CD14-positive monocyte (primary cell): ENCODE measurements at regions not wholly inside any gene's neighbourhood (a gene's known extent, or its start where the extent isn't known, plus 50 kb on each side); places are given as distances from the start of the nearest gene placed in this dataset.

Experiments used
- DNase-seq, 3 donors: peaks; one replicate each; pipeline ENCODE4 v3.0.0-alpha.2; 2011 to 2022
- H2AFZ ChIP-seq: 2 replicates; pipeline ENCODE4 v1.6.0; 2012; ENCODE audit warnings: mild to moderate bottlenecking, low read depth, low read length, inconsistent platforms; ENCODE audit not compliant: insufficient read depth, poor library complexity, severe bottlenecking
- H3K27ac ChIP-seq, 2 donors: 1 replicate in 1 of 2; 2 replicates in 1 of 2; pipeline ENCODE4 v1.5.1; 2012 to 2013; ENCODE audit warnings: low read length in 2 of 2, control low read depth in 1 of 2, inconsistent platforms in 1 of 2, low read depth in 1 of 2, mild to moderate bottlenecking in 1 of 2
- H3K27me3 ChIP-seq, 2 donors: one replicate each; pipeline versions ENCODE4 v1.6.0 to v1.6.1; 2011 to 2013; ENCODE audit warnings: low read length in 2 of 2; ENCODE audit not compliant: control insufficient read depth in 2 of 2, insufficient read depth in 2 of 2
- H3K36me3 ChIP-seq, 2 donors: replicated peaks in 1 of 2; 1 replicate in 1 of 2; 2 replicates in 1 of 2; pipeline versions ENCODE4 v1.5.1 to v1.6.1; 2012 to 2013; ENCODE audit warnings: low read length in 2 of 2, control low read depth in 1 of 2, inconsistent platforms in 1 of 2, mild to moderate bottlenecking in 1 of 2; ENCODE audit not compliant: insufficient read depth in 2 of 2, control insufficient read depth in 1 of 2
- H3K4me1 ChIP-seq, 2 donors: 1 replicate in 1 of 2; 2 replicates in 1 of 2; pipeline versions ENCODE4 v1.5.1 to v1.6.1; 2012 to 2013; ENCODE audit warnings: low read length in 2 of 2, control low read depth in 1 of 2, inconsistent platforms in 1 of 2, mild to moderate bottlenecking in 1 of 2, moderate library complexity in 1 of 2; ENCODE audit not compliant: insufficient read depth in 2 of 2, control insufficient read depth in 1 of 2
- H3K4me2 ChIP-seq: replicated peaks from 2 replicates; pipeline ENCODE3; 2012; ENCODE audit warnings: low read length, moderate library complexity, mild to moderate bottlenecking; ENCODE audit not compliant: poor library complexity, severe bottlenecking; ENCODE audit errors: extremely low read depth
- H3K4me3 ChIP-seq, 3 experiments: fragments of 200-600 bp in 1 of 3; sonication (generic) in 1 of 3; replicated peaks in 1 of 3; 1 replicate in 2 of 3; 2 replicates in 1 of 3; pipeline ENCODE4 v1.5.1; 2011 to 2013; ENCODE audit warnings: low read length in 3 of 3, mild to moderate bottlenecking in 3 of 3, control low read depth in 2 of 3, low read depth in 2 of 3, inconsistent platforms in 1 of 3, moderate library complexity in 1 of 3
- H3K79me2 ChIP-seq: 2 replicates; pipeline ENCODE4 v1.6.0; 2012; ENCODE audit warnings: mild to moderate bottlenecking, control low read depth, inconsistent platforms, low read length, moderate library complexity; ENCODE audit not compliant: insufficient read depth
- H3K9ac ChIP-seq: 2 replicates; pipeline ENCODE4 v1.6.0; 2017; ENCODE audit warnings: low read length, mild to moderate bottlenecking; ENCODE audit not compliant: insufficient read depth, poor library complexity, severe bottlenecking
- H3K9me3 ChIP-seq, 2 donors: replicated peaks in 1 of 2; 1 replicate in 1 of 2; 2 replicates in 1 of 2; pipeline versions ENCODE4 v1.5.1 to v1.6.1; 2012 to 2013; ENCODE audit warnings: low read length in 2 of 2, control low read depth in 1 of 2; ENCODE audit not compliant: control insufficient read depth in 1 of 2, insufficient read depth in 1 of 2
- H4K20me1 ChIP-seq: 2 replicates; pipeline ENCODE4 v1.6.0; 2012; ENCODE audit warnings: mild to moderate bottlenecking, low read length, control low read depth, moderate library complexity; ENCODE audit not compliant: insufficient read depth
- H3K27ac Mint-ChIP-seq, 7 donors: one replicate each; pipeline ENCODE4 v1.8.0; 2020; ENCODE audit warnings: mild to moderate bottlenecking in 7 of 7, mixed read lengths in 7 of 7, moderate library complexity in 6 of 7, inconsistent platforms in 2 of 7
- H3K27me3 Mint-ChIP-seq, 3 donors: one replicate each; pipeline ENCODE4 v1.8.0; 2021 to 2022; ENCODE audit warnings: low read depth in 3 of 3, mild to moderate bottlenecking in 3 of 3, mixed read lengths in 3 of 3, moderate library complexity in 3 of 3, inconsistent platforms in 1 of 3
- H3K36me3 Mint-ChIP-seq, 2 donors: one replicate each; pipeline ENCODE4 v1.8.0; 2020; ENCODE audit warnings: mixed read lengths in 2 of 2, inconsistent platforms in 1 of 2, mild to moderate bottlenecking in 1 of 2
- H3K4me1 Mint-ChIP-seq: one replicate; pipeline ENCODE4 v1.8.0; 2020; ENCODE audit warnings: mild to moderate bottlenecking, mixed read lengths
- H3K4me3 Mint-ChIP-seq, 2 donors: one replicate each; pipeline ENCODE4 v1.8.0; 2020; ENCODE audit warnings: mild to moderate bottlenecking in 2 of 2, mixed read lengths in 2 of 2, moderate library complexity in 1 of 2
- H3K9me3 Mint-ChIP-seq, 7 donors: one replicate each; pipeline ENCODE4 v1.8.0; 2020 to 2022; ENCODE audit warnings: mixed read lengths in 7 of 7, mild to moderate bottlenecking in 6 of 7, moderate library complexity in 6 of 7, inconsistent platforms in 2 of 7
- WGBS: methylation state at CpG from one replicate; pipeline ENCODE4 v1.1.5; 2013; ENCODE audit warnings: missing lambda C conversion rate; ENCODE audit not compliant: insufficient coverage; 5-methylcytosine and 5-hydroxymethylcytosine counted together
- intact Hi-C, 2 donors: fragments of 100-400 bp; cut with micrococcal nuclease; formaldehyde crosslinking; loops; one replicate each; pipeline versions ENCODE4 v1.15.0 to v1.15.1; 2023
- TF ChIP-seq, protein P1 (sequence below): fragments of 200-600 bp; IDR thresholded peaks from one replicate; pipeline ENCODE4 v1.8.0; 2022; ENCODE audit warnings: antibody characterized with exemption, mild to moderate bottlenecking

DNA sequence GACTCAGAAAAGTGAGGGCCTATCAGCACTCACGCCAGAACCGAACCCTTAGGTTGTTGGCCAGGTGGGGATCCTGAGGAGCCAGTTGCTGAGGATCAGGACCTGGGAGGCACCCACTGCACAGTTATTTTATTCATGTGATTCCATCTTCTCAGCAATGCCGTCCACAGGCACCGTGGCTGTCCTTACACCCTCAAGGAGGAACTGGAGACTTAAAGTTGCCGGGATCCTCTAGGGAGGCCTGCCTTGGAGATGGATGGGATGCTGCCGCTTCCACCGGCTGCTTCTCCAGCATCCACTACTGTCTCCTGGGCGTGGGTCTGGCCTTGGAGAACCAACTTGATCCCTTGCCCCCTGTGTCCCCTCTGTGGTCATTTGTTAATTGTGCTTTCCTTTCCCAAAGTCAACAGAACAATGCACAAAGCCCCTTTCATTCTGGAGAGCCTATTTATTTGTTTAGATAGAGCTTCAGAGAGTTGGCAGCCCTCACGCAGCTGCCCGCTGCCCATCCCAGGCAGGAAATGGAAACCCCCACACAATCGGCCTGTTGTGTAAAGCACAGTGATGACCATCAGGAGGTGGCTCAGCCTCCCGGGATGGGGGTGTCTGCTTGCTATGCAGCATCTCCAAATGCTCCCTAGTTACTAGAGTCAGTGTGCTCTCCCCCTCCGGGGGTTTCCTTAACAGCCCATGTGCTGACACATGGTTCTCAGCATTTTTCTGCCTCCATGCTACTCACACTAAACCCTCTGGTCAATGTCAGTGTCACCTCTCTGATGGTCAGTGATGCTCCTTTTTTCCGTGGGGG, 52.9 kb upstream of the IGFBP3 start:
- H3K27me3 ChIP-seq, result no peaks in the 10 kb centered on the region
- intact Hi-C loops, result no loop called here
- H3K36me3 Mint-ChIP-seq, result no peaks in the 10 kb centered on the region
- H3K9ac ChIP-seq, result no peak overlapping the region
- TF ChIP-seq, protein P1, sequence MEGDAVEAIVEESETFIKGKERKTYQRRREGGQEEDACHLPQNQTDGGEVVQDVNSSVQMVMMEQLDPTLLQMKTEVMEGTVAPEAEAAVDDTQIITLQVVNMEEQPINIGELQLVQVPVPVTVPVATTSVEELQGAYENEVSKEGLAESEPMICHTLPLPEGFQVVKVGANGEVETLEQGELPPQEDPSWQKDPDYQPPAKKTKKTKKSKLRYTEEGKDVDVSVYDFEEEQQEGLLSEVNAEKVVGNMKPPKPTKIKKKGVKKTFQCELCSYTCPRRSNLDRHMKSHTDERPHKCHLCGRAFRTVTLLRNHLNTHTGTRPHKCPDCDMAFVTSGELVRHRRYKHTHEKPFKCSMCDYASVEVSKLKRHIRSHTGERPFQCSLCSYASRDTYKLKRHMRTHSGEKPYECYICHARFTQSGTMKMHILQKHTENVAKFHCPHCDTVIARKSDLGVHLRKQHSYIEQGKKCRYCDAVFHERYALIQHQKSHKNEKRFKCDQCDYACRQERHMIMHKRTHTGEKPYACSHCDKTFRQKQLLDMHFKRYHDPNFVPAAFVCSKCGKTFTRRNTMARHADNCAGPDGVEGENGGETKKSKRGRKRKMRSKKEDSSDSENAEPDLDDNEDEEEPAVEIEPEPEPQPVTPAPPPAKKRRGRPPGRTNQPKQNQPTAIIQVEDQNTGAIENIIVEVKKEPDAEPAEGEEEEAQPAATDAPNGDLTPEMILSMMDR, result no peak
- H3K9me3 ChIP-seq, result no peaks in the 10 kb centered on the region
- H3K4me1 ChIP-seq, result no peaks in the 10 kb centered on the region
- H4K20me1 ChIP-seq, result no peaks in the 10 kb centered on the region
- no peak overlapping the region for H3K4me3 ChIP-seq
- no peaks in the 10 kb centered on the region for H3K4me1 Mint-ChIP-seq
- no peaks in the 10 kb centered on the region for H3K79me2 ChIP-seq
- H2AFZ ChIP-seq, result no peak overlapping the region
- H3K27me3 Mint-ChIP-seq, result peaks cover 0 to 6% (median 3%) of the 10 kb centered on the region in 3 donors
- no peak for DNase-seq
- no peak overlapping the region for H3K27ac ChIP-seq
- no peak overlapping the region for H3K27ac Mint-ChIP-seq
- peaks cover 0 to 8% (median 2%) of the 10 kb centered on the region in 7 donors for H3K9me3 Mint-ChIP-seq
- H3K36me3 ChIP-seq, result no peaks in the 10 kb centered on the region
- no peak overlapping the region for H3K4me3 Mint-ChIP-seq
- 86% methylated on average over 10 of the region's 14 CpGs for WGBS
- no peak overlapping the region for H3K4me2 ChIP-seq

DNA sequence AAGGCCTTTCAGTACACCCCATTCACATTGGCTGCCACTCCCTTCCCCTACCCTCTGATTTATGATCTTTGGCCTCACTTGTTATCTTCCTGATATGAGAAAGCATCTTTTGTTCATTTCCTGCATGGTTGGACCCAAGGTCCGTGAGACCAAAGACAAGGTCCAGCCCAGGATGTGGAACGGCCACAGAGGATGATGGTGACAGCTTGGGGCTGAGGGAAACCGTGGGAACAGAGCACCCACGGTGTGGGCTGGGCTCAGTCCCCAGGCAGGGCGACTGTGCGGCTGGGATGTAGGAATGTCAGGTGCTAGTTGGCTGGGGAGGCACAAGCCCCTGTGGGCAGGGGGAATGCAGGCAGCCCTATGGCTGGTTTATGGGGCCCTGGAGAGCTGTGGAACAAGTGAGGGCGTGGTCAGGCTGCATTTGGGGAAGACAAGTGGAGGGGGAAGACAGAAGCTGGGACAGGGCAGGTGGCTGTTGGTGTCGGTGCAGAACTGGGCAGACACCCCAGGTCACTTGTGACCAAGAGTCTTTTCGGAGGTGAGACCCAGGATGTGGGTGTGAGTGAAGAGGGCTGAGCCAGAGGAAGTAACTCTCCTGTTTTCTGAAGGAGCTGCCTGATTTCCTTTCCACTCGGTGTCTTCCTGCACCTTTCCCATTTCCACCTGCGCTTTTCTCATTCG, 51.7 kb upstream of the IGFBP3 start:
- Histone ChIP-seq H3K36me3 (no peaks in the 10 kb centered on the region), H3K4me2 (no peak overlapping the region), H3K27me3 (no peaks in the 10 kb centered on the region), H3K9me3 (no peaks in the 10 kb centered on the region), H4K20me1 (no peaks in the 10 kb centered on the region), H3K79me2 (no peaks in the 10 kb centered on the region), H3K4me1 (no peaks in the 10 kb centered on the region), H2AFZ (no peak overlapping the region), H3K9ac (no peak overlapping the region), H3K4me3 (no peak overlapping the region), H3K27ac (no peak overlapping the region)
- no peak overlapping the region for H3K4me3 Mint-ChIP-seq
- 36% methylated on average over 10 of the region's 12 CpGs for WGBS
- TF ChIP-seq, protein P1, result no peak
- intact Hi-C loops, result no loop called here
- peaks cover 0 to 6% (median 3%) of the 10 kb centered on the region in 3 donors for H3K27me3 Mint-ChIP-seq
- H3K36me3 Mint-ChIP-seq, result no peaks in the 10 kb centered on the region
- H3K27ac Mint-ChIP-seq, result no peak overlapping the region
- DNase-seq, result no peak
- H3K9me3 Mint-ChIP-seq, result peaks cover 0 to 8% (median 2%) of the 10 kb centered on the region in 7 donors
- H3K4me1 Mint-ChIP-seq, result no peaks in the 10 kb centered on the region
